ENCODE measurements at regions not wholly inside any gene's neighbourhood (a gene's known extent, or its start where the extent isn't known, plus 50 kb on each side); places are given as distances from the start of the nearest gene placed in this dataset.

- TF ChIP-seq CTCF (IDR thresholded peaks at IDR 0.05) (no peak), POLR2A (IDR thresholded peaks at IDR 0.05) (no peak), POLR2AphosphoS5 (IDR thresholded peaks at IDR 0.05) (no peak), EP300 (IDR thresholded peaks at IDR 0.05; ENCODE audit: low read depth) (no peak)
Measured at GRCh38 chr6:132971676-132972075, 157.3 kb downstream of the RPS12 start.

Data from transverse colon (tissue), 4 donors.